HEK293T (cell line): ENCODE measurements at regions not wholly inside any gene's neighbourhood (a gene's known extent, or its start where the extent isn't known, plus 50 kb on each side); places are given as distances from the start of the nearest gene placed in this dataset.

Experiments used
- BHLHE40 ChIP-seq: fragments of 450-650 bp; IDR thresholded peaks from 2 replicates; pipeline ENCODE4 v1.6.1; 2016; ENCODE audit warnings: mild to moderate bottlenecking, moderate library complexity, borderline replicate concordance
- ELF4 ChIP-seq: fragments of 450-650 bp; IDR thresholded peaks from 2 replicates; pipeline ENCODE4 v1.6.1; 2017; ENCODE audit warnings: antibody characterized with exemption
- FOXA1 ChIP-seq: fragments of 450-650 bp; IDR thresholded peaks from 2 replicates; pipeline ENCODE4 v1.6.1; 2016; ENCODE audit warnings: mild to moderate bottlenecking
- FOXM1 ChIP-seq: fragments of 450-650 bp; IDR thresholded peaks from 2 replicates; pipeline ENCODE4 v1.6.1; 2017; ENCODE audit warnings: mild to moderate bottlenecking, borderline replicate concordance
- NFRKB ChIP-seq: fragments of 450-650 bp; IDR thresholded peaks from 2 replicates; pipeline ENCODE4 v1.6.1; 2016; ENCODE audit warnings: mild to moderate bottlenecking, moderate library complexity
- SP1 ChIP-seq: fragments of 450-650 bp; IDR thresholded peaks from 2 replicates; pipeline ENCODE4 v1.6.1; 2017
- SUZ12 ChIP-seq: fragments of 450-650 bp; IDR thresholded peaks from 2 replicates; pipeline ENCODE4 v1.6.1; 2016; ENCODE audit warnings: mild to moderate bottlenecking
- TARDBP ChIP-seq: fragments of 450-650 bp; IDR thresholded peaks from 2 replicates; pipeline ENCODE4 v1.6.1; 2016

DNA sequence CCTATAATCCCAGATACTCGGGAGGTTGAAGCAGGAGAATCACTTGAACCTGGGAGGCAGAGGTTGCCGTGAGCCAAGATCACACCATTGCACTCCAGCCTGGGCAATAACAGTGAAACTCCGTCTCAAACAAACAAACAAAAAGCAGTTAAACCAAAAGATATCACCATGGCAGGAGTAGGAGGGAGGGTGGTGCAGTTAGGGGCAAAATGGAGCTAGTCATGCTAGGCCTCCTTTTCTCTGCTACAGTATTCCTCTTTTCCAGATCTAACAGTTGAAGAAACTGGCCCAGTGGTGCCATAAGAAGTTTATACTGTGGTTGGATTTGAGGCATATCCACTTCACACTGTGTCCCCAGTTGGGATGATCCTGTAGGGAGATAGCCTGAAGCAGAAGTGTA, 261.6 kb downstream of the SKIDA1 start:
- TF ChIP-seq FOXA1 (no peak), FOXM1 (no peak), ELF4 (no peak), SP1 (no peak), NFRKB (no peak), SUZ12 (no peak), BHLHE40 (no peak), TARDBP (no peak)
